Gastroesophageal sphincter (tissue), 4 donors: ENCODE measurements at regions not wholly inside any gene's neighbourhood (a gene's known extent, or its start where the extent isn't known, plus 50 kb on each side); places are given as distances from the start of the nearest gene placed in this dataset.

Experiments used
- ATAC-seq: fragments of 150-250 bp; one replicate; pipeline ENCODE4 v1.9.1; 2016; ENCODE audit warnings: mild to moderate bottlenecking, moderate library complexity
- H3K27ac ChIP-seq, 4 donors: fragments of 200-600 bp; sonication (generic) in 3 of 4; 1 replicate in 3 of 4; 2 replicates in 1 of 4; pipeline ENCODE4 v1.5.1; 2016 to 2019
- H3K27me3 ChIP-seq: fragments of 200-600 bp; sonication (generic); one replicate; pipeline ENCODE4 v1.5.1; 2019
- H3K36me3 ChIP-seq, 2 donors: fragments of 200-600 bp; sonication (generic); one replicate each; pipeline ENCODE4 v1.5.1; 2019; ENCODE audit warnings: control low read depth in 1 of 2
- H3K4me1 ChIP-seq, 3 donors: fragments of 200-600 bp; sonication (generic); 1 replicate in 2 of 3; 2 replicates in 1 of 3; pipeline ENCODE4 v1.5.1; 2016 to 2019; ENCODE audit warnings: control low read depth in 2 of 3
- H3K4me3 ChIP-seq, 2 donors: fragments of 200-600 bp; sonication (generic); one replicate each; pipeline ENCODE4 v1.5.1; 2019; ENCODE audit warnings: mild to moderate bottlenecking in 1 of 2, moderate library complexity in 1 of 2
- H3K9me3 ChIP-seq, 3 donors: fragments of 200-600 bp; sonication (generic); one replicate each; pipeline ENCODE4 v1.5.1; 2017 to 2019; ENCODE audit warnings: control low read depth in 2 of 3
- EP300 ChIP-seq: sonication (generic); formaldehyde crosslinking; IDR thresholded peaks from one replicate; pipeline ENCODE4 v1.6.1; 2017; ENCODE audit warnings: antibody characterized with exemption, mild to moderate bottlenecking
- POLR2A ChIP-seq, 2 donors: fragments of 450-650 bp; IDR thresholded peaks; one replicate each; pipeline ENCODE4 v1.6.1; 2017; ENCODE audit warnings: antibody characterized with exemption in 2 of 2, mild to moderate bottlenecking in 2 of 2, moderate library complexity in 1 of 2
- POLR2AphosphoS5 ChIP-seq: sonication (generic); formaldehyde crosslinking; IDR thresholded peaks from one replicate; pipeline ENCODE4 v1.6.1; 2017; ENCODE audit warnings: antibody characterized with exemption
- WGBS, 2 donors: methylation state at CpG; one replicate each; pipeline ENCODE4 v1.1.5; 2018; ENCODE audit warnings: low coverage in 1 of 2; 5-methylcytosine and 5-hydroxymethylcytosine counted together
- TF ChIP-seq, protein P1 (sequence below), 4 experiments: fragments of 200-600 bp in 2 of 4; fragments of 450-650 bp in 2 of 4; sonication (generic) in 1 of 4; IDR thresholded peaks; one replicate each; pipeline ENCODE4 v1.5.1; 2017 to 2019; ENCODE audit warnings: antibody characterized with exemption in 4 of 4, mild to moderate bottlenecking in 2 of 4, moderate library complexity in 2 of 4

DNA sequence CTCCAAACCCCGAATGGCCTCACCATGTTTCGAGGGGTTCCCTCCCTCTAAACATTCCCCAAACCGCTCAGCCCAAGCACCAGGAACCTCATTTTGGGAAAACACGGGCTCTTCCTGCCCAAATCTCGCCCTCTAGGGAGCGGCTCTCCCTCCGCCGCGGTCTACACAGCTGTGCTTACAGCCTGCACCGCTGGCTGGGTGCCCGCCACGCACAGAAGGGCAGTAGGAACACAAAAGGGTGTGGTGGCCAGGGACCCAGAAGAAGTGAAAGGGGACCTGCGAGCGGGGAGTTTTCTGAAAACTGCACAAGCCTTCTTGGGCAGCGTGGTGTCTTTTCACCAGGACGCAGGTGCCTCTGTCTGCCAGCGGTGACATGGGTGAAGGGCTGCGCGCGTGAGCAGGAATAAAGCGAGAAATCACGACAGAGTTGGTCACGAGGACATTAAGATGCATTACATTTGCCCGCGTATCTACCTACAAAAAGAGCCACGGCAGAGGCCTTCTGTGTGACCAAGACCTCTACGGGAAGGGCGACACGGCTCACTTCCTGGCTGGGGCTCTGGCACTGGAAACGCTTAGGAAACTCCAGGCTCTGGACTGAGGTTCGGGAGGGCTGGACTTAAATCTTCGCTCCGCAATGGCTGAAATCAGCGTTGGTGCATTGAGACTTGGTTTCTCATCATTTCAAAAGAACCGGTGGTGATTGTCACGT is 171.7 kb downstream of the LSM5 start:
- TF ChIP-seq, protein P1, sequence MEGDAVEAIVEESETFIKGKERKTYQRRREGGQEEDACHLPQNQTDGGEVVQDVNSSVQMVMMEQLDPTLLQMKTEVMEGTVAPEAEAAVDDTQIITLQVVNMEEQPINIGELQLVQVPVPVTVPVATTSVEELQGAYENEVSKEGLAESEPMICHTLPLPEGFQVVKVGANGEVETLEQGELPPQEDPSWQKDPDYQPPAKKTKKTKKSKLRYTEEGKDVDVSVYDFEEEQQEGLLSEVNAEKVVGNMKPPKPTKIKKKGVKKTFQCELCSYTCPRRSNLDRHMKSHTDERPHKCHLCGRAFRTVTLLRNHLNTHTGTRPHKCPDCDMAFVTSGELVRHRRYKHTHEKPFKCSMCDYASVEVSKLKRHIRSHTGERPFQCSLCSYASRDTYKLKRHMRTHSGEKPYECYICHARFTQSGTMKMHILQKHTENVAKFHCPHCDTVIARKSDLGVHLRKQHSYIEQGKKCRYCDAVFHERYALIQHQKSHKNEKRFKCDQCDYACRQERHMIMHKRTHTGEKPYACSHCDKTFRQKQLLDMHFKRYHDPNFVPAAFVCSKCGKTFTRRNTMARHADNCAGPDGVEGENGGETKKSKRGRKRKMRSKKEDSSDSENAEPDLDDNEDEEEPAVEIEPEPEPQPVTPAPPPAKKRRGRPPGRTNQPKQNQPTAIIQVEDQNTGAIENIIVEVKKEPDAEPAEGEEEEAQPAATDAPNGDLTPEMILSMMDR (IDR thresholded peaks at IDR 0.05), result no peak
- TF ChIP-seq POLR2AphosphoS5, result no peak
- no peak for TF ChIP-seq POLR2A (IDR thresholded peaks at IDR 0.05)
- TF ChIP-seq EP300, result no peak
- no peak for ATAC-seq
- Histone ChIP-seq H3K4me3 (peak overlapping the region; percentile 1 to 41), H3K9me3 (no peaks in the 10 kb centered on the region), H3K27ac (no peak overlapping the region), H3K27me3 (peaks cover 17% of the 10 kb centered on the region), H3K4me1 (peaks cover 0 to 12% (median 0%) of the 10 kb centered on the region in 3 donors), H3K36me3 (no peaks in the 10 kb centered on the region)
- 5 to 57% methylated on average over 10 to 19 of the region's 36 CpGs for WGBS, 2 donors

DNA sequence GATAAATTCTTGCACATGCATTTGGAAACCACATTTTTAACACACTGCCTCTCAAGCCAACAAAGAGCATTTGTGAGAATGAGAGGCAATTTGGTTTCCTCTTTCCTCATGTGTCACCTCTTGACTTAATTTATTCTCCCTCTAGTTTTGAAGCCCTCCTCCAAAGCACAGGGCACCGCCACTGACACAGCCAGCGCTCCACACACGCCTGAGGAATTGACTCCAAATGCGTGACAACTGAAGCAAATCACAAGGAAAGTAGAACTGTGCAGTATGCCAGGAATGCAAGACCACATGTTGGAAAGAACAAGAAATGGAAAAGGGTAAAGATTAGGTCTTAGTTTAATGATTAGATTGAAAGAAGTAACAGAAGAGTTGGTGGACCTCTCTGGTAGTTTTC is 173.3 kb downstream of the LSM5 start:
- Histone ChIP-seq H3K9me3 (no peaks in the 10 kb centered on the region), H3K4me3 (no peak overlapping the region), H3K4me1 (peaks cover 0 to 12% (median 0%) of the 10 kb centered on the region in 3 donors), H3K27ac (no peak overlapping the region), H3K36me3 (no peaks in the 10 kb centered on the region), H3K27me3 (peaks cover 17% of the 10 kb centered on the region)
- TF ChIP-seq POLR2A (IDR thresholded peaks at IDR 0.05), result no peak
- WGBS, 2 donors, result 62% methylated on average over 4 of the region's 4 CpGs; no CpG with 5 or more reads in 1 of the 2 donors
- no peak for ATAC-seq

DNA sequence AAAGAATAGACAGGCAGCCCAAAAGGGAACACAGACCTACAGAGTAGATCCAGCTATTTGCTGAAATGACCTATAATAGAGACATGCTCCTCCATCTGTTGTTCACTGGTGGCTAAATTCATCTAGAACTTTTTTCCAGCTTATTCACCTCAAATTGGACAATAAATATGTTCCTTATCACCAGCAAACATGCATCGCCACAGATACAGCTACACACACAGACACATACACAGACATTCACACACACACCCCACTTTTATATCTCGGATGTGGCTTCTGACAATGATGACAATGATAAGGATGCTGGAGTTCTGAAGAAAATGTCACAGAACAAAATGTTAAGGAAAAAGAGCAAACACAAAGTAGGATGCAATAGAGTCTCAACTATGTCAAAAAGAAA is 175.4 kb downstream of the LSM5 start:
- H3K4me3 ChIP-seq, result no peak overlapping the region
- no peak overlapping the region for H3K27ac ChIP-seq
- peaks cover 0 to 12% (median 0%) of the 10 kb centered on the region in 3 donors for H3K4me1 ChIP-seq
- H3K27me3 ChIP-seq, result peaks cover 17% of the 10 kb centered on the region
- ATAC-seq, result no peak
- no peaks in the 10 kb centered on the region for H3K9me3 ChIP-seq
- no peaks in the 10 kb centered on the region for H3K36me3 ChIP-seq
- no peak for TF ChIP-seq EP300
- TF ChIP-seq, protein P1 (IDR thresholded peaks at IDR 0.05), result no peak
- TF ChIP-seq POLR2AphosphoS5, result no peak
- no peak for TF ChIP-seq POLR2A (IDR thresholded peaks at IDR 0.05)
- WGBS, 2 donors, result 83% methylated on average over 1 to 2 of the region's 2 CpGs

DNA sequence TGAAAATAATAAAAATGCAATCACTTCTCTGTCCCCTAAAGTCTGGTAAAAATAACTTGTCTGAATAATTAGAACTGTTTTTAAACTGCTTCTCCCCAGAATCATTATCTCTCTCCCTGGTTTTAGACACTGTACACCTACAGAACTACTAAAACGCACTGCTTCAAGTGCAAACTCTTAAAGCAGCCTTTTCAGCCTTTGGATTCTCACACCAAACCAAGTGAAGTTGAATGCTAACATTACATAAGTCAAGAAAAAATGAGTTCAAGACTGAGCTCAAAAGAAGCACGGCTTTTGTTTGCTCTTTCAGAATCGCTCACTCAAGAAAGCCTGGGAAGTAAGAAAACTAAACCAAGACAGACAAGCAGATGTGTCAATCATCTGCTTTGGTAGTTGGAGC is 188.8 kb downstream of the LSM5 start:
- Histone ChIP-seq H3K4me3 (no peak overlapping the region), H3K9me3 (no peaks in the 10 kb centered on the region), H3K27ac (no peak overlapping the region), H3K36me3 (no peaks in the 10 kb centered on the region), H3K27me3 (peaks cover 54% of the 10 kb centered on the region), H3K4me1 (peaks cover 0 to 15% (median 5%) of the 10 kb centered on the region in 3 donors)
- no peak for ATAC-seq
- TF ChIP-seq POLR2A (IDR thresholded peaks at IDR 0.05), result no peak
- TF ChIP-seq, protein P1 (IDR thresholded peaks at IDR 0.05), result no peak
- no peak for TF ChIP-seq EP300
- TF ChIP-seq POLR2AphosphoS5, result no peak
- 60 to 62% methylated on average over 3 of the region's 3 CpGs for WGBS, 2 donors

DNA sequence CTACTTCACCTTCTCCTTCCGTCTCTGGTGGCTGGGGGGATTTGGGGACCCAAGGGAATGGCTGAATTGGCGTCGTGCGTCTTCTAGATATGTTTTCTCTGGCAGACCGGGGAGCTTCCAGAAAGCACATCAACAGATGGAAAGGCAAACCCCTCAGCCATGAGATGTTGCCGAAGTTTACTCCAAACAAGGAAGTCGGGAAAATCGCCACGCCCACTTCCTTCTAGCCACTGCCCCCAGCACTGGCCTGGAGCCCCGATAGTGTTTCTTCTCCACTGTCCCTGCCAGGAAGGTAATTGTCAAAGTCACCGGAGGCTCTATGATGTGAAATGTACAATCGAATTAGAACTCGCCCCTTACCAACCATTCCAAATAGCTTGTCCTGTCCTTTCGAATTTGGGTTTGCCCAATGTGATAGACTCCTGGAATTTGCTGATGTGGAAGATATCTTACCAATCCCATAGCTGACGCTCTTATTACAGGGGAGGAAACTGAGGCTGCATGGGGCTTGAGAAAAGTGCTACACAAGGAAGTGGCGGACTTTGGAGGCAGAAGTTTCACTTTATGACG is 191.0 kb downstream of the LSM5 start:
- H3K27me3 ChIP-seq, result peaks cover 61% of the 10 kb centered on the region
- no peaks in the 10 kb centered on the region for H3K36me3 ChIP-seq
- peaks cover 0 to 15% (median 5%) of the 10 kb centered on the region in 3 donors for H3K4me1 ChIP-seq
- peak overlapping the region; percentile 2 to 53 for H3K4me3 ChIP-seq
- TF ChIP-seq, protein P1 (IDR thresholded peaks at IDR 0.05), result no peak
- TF ChIP-seq EP300 (no peak), POLR2A (IDR thresholded peaks at IDR 0.05) (no peak), POLR2AphosphoS5 (no peak)
- 45 to 85% methylated on average over 4 to 5 of the region's 17 CpGs for WGBS, 2 donors
- peak overlapping the region in 2 of 4 donors; percentile 45 to 65 for H3K27ac ChIP-seq
- no peak for ATAC-seq
- no peaks in the 10 kb centered on the region for H3K9me3 ChIP-seq
